VCaP (cell line): ENCODE measurements at regions not wholly inside any gene's neighbourhood (a gene's known extent, or its start where the extent isn't known, plus 50 kb on each side); places are given as distances from the start of the nearest gene placed in this dataset.

Source experiments
- H3K27ac ChIP-seq: fragments of 450-650 bp; 2 replicates; pipeline ENCODE4 v1.5.1; 2017
- CTCF ChIP-seq: fragments of 450-650 bp; conservative IDR thresholded peaks from 2 replicates; pipeline ENCODE4 v1.5.1; 2017; ENCODE audit warnings: mild to moderate bottlenecking, moderate library complexity

DNA sequence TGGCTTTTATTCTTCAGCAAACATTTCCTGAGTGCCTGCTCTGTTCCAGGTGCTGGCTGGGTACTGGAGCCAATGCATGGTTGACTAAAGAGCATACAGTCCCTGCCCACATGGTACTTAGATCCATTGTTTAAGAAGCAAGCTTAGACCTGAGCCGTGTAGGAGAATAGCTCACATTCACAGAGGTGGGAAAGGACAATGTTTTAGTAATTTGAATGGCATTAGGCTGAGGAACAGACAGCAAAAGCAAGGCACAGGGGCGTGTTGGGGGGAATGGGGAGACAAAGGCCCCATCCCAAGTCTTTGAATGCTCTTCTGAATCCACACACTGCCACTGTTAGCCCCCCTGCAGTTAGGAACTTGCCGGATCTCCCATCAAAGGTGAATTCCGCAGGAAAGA is 388.2 kb upstream of the RGMA start:
- no peak for TF ChIP-seq CTCF
- H3K27ac ChIP-seq, result no peak overlapping the region

DNA sequence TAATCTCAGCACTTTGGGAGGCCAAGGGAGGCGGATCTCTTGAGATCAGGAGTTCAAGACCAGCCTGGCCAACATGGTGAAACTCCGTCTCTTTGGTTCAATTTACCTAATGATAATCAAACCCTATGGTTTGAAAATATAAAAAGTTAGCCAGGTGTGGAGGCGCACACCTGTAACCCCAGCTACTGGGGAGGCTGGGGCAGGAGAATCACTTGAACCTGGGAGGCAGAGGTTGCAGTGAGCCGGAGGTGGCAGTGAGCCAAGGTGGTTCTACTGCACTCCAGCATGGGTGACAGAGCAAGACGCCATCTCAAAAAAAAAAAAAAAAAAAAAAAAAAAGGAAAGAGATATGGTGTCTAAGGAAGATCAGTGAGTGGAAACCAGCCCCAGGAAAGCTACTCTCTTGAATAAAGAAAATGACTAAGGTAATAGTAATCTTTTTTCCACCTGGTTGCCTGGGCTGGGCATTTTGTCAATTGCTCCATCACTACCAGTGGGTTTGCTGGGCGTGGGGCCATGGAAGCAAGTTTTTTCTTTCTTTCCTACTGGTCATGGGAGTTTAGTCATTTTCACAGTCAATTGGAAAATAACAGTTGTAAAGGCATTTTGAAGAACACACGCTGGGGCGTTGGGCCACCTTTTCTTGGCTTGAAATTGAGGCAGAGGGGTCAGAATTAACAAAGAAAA is 387.6 kb upstream of the RGMA start:
- no peak overlapping the region for H3K27ac ChIP-seq
- no peak for TF ChIP-seq CTCF

DNA sequence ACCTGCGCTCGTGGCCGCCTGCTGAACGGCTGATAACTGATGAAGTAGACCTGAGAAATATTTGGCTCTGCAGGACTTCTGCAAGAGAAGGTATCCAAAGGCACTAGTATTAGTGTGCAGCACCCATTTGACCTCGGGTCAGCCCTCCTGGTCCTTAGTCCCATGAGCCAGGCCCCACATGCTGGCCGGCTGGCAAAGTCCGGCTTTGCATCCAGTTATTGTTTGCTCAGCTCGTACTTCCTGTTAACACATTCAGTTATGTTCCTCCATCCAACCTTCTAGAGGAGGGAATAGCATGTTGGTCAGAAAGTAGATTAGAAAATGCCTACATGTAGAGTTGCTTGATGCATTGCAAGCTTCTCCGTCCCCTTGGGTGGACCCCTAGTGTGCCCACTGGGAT is 385.7 kb upstream of the RGMA start:
- H3K27ac ChIP-seq, result no peak overlapping the region
- TF ChIP-seq CTCF, result no peak

DNA sequence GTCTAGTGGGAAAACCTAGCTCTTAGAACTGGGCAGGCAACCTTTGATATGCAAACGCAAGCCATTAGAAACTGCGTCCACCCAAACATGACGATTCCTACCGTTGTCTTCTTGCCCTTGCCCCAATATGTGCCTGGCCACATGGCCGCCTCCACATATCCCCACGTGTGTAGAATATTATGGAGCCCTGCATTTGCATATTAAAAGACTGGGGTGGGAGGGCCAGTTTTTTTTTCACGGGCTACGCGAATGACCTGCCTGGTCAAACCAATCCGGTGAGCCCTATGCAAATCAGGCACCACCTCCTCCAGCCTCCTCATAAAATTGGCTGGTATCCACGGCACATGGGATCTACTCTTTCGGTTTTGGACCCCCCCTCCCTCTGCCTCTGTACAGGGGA is 381.0 kb upstream of the RGMA start:
- H3K27ac ChIP-seq, result no peak overlapping the region

GRCh38 chr15:93467337-93467736 is 378.3 kb upstream of the RGMA start:
- no peak for TF ChIP-seq CTCF
- no peak overlapping the region for H3K27ac ChIP-seq

More for the DNA sequence above, 381.0 kb upstream of the RGMA start:
- no peak for TF ChIP-seq CTCF

DNA sequence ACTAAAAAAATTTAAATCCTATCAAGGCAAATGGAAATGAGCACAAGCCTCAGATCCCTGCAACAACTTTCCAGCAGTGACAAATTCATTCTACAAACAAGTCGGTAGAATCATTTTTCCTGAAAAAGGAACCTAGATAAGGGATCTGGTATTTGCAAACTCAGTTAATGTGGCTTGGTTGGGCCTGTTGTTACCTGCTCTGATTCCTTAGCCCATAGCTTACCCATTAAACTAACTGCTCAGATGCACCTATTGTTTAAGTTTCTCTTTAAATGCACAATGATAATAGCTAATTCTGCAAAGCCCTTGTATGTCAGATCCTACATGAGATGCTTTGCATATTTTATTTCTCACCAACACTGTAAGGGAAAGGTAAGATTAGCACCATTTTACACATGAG is 377.4 kb upstream of the RGMA start:
- no peak for TF ChIP-seq CTCF
- no peak overlapping the region for H3K27ac ChIP-seq

- no peak for TF ChIP-seq CTCF
- no peak overlapping the region for H3K27ac ChIP-seq
Measured at GRCh38 chr15:93462690-93463089, 373.7 kb upstream of the RGMA start.
